Umbilical cord (tissue), 1 donor: ENCODE measurements at regions not wholly inside any gene's neighbourhood (a gene's known extent, or its start where the extent isn't known, plus 50 kb on each side); places are given as distances from the start of the nearest gene placed in this dataset.
"Not testable (repeated sequence)": the region's sequence is repeated elsewhere in the genome, so short reads cannot be mapped to it uniquely, and the experiment has no call there.

ENCODE experiments used
- DNase-seq: peaks from one replicate; pipeline ENCODE4 v3.0.0-alpha.2; 2015; ENCODE audit warnings: low spot score

GRCh38 chr5:85823462-85824426, 794.0 kb upstream of the COX7C start:
- DNase-seq = no peak

- DNase-seq = no peak
Observed at GRCh38 chr5:85838781-85839180, 779.0 kb upstream of the COX7C start.

- no peak for DNase-seq
Observed at GRCh38 chr5:85841653-85842052, 776.1 kb upstream of the COX7C start.

- no peak for DNase-seq
Observed at GRCh38 chr5:85843535-85843934, 774.2 kb upstream of the COX7C start.

GRCh38 chr5:85849411-85849810, 768.3 kb upstream of the COX7C start:
- DNase-seq = no peak

DNA sequence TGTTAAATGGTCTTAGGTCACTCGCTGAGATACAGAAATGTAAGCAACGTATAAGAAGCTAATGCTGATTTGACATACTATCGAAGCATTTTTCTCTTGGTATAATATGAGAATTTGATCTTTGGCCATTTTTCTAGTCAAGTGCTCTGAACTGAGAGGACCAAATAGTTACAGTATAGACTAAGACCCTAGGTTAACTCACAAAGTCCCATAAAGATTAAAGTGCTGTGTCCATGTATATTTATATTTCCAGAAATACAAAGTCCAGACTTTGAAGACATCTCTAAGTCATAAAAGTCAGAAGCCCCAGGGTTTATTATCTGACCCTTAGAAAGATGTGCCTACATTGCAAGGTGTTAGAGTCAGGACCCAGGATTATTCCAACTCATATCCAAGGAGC, 752.4 kb upstream of the COX7C start:
- no peak for DNase-seq

DNA sequence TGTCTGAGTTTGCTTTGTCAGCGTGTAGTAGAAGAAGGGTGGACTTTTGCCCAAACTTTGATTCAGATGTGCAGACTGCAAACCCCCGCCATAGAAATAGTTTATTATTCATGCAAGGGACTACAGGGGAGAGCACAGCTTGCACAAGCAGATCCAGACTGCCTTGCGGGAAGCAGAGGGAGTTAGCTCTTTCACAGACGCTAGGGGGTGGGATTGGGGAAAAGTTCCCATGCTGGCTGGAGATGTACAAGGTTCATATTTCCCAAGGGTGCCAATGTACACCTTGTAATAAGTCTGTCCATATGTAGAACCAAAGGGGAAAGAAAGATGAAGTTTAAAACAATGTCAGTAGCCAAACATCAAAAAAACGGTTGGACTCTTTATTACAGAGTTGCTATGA, 749.7 kb upstream of the COX7C start:
- no peak for DNase-seq

DNA sequence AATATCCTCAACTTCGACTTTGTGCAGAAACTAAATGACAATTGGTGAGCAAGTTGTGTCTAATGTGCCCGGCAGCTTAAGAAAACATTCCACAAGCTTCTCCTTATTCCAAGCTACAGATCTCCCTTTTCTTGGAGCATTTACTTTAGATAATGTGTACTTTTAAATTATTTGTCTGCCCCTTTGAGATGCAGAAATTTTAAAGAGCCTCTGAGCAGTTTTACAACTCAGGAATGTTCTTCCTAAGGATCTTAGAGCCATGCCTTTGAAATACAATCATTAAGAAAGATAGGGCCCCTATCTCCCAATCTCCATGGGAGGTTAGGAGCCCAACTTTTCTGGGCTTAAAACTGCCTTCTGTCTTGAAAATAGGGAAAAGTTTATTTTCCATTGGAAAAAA, 723.7 kb upstream of the COX7C start:
- DNase-seq = no peak

DNA sequence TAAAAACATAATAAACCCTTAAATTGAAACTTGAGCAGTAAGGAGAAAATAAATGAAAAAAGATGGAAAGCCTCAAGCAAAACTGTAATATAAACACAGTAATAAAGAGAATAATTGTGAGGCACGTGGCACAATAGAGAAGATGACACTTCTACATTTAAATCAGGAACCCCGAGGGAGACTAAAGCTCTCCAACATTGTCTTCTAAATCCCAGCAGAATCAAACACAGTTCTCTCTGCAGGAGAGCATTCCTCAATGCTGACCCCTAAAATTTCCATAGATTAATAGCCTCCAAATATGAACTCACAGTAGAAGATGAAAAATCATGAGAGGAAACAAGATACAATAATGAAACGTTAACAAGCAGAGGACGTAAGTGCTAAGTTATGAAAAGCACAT, 721.2 kb upstream of the COX7C start:
- no peak for DNase-seq

DNA sequence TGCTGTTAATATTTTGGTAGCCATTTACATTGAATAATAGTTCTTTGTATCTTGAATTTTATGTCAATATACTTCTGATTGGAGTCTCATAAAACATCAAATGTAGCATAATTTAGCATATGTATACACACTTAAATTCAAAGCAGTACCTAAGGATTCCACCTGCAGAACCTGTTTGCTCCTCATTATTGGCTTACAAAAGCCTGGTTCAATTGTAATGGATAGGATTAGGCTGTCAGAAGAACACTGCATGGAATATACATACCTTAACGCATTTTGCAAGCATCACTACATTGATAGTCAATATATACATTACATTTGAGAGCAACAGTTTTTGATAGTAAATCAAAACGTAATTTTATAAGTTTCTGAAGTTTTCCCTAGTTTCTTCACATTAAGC, 711.3 kb upstream of the COX7C start:
- DNase-seq = no peak

DNA sequence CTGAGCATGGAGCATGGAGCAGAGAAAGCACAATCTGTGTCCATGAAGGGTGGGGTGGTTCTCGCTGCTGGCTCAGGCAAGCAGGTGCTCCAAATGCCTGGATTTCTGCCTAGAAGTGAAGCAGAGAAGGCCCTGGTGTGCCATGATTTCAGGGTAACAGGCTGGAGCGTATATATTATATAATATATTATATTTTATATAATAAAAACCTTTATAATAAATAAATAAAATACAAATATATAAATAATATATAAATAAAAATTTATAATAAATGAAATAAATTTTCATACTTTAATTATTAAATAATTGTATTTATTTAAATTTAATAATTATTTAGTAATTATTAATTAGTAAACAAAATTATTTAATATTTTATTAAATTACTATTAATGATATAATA, 707.4 kb upstream of the COX7C start:
- no peak for DNase-seq

DNA sequence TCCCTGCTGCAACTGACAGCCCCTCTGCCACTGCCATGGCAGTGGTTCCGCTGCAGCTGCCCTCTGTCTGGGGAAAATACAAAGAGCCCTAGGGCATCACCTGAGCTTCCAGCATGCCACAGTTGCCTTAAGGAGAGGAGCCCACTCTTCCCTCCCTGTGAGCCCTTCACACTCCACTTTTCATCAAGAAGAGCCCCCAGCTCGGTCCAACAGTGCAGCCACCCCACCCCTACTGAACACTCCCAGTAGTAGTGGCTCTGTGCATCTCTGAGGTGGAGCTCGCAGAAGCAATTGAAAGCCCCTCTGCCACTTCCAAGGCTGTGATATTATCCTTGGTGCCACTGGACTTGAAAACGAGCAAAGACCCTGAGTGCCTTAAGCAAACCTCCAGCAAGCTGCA, 696.8 kb upstream of the COX7C start:
- no peak for DNase-seq

GRCh38 chr5:85921590-85921989, 696.2 kb upstream of the COX7C start:
- no peak for DNase-seq

DNA sequence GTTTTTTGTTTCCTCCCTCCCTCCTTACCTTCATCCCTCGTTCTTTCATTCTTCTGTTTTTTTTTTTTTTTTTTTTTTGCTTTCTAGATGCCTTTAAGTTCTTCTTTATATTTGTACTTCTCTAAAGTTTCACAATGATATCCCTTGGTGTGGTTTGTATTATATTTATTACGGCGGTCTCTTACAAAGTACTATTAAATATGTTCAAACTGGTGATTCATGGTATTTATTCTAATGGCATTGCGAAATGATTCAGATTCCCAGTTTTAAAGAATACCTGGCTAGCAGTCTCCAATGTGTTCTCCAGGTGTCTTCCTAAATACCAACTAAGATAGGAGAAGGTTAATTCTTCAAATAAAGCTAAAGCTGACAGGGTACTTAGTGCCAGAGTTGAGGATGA, 690.1 kb upstream of the COX7C start:
- no peak for DNase-seq

DNA sequence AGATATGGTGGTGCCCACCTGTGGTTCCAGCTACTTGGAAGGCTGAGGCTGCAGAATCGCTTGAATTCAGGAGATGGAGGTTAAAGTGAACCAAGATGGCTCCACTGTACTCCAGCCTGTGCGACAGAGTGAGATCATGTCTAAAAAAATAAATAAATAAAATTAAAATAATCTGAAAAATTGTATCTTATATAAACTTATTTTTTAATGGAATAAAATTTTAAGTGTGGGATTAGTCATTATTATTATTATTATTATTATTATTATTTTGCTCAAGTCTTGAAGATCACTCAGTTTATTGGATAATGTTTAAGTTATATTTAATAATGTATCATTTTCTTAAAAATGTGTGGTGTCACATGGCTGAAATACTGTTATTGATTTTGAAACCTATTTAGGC, 688.0 kb upstream of the COX7C start:
- DNase-seq = no peak

- no peak for DNase-seq
Observed at GRCh38 chr5:85931220-85931619, 686.5 kb upstream of the COX7C start.

DNA sequence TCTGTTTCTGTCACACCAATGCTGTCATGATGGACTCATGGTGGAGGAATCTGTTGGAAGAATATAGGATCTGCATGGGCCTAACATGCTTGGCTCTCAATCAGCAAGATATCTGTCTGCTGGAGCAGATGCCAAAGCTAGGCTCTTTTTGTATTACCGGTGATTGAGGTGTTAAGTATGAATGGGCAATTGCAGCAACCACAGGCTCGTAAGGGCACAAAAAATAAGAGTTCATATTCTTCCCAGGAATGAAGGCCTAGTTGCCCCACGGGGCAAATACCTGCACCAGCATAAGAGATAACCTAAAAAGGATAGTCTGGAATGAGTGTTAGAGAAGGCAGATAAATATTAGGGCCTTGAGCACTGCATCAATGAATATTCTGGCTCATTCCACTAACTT, 679.5 kb upstream of the COX7C start:
- DNase-seq = no peak

GRCh38 chr5:85951707-85952210, 666.0 kb upstream of the COX7C start:
- no peak for DNase-seq

- DNase-seq = no peak
Observed at GRCh38 chr5:85952680-85953079, 665.1 kb upstream of the COX7C start.

GRCh38 chr5:85967681-85968080, 650.1 kb upstream of the COX7C start:
- DNase-seq = no peak

DNA sequence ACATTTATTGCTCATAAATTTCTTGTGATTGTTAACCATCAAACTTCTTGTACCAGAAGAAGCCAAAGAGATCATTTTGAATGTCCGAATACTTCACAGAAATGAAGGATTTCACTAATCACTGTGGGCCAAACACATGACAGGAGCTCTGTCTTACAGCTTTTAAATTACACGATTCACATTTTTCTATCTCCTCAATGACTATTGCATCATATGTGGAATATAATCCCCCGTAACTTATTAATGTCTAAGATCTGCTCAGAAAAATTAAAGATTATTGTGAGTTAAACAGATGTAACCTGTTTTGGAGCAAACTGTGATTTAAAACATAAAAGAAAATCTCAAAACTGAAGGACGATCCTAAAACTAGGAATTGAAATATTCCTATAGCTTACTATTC, 645.2 kb upstream of the COX7C start:
- no peak for DNase-seq

GRCh38 chr5:85985167-85985566, 632.6 kb upstream of the COX7C start:
- DNase-seq = no peak

DNA sequence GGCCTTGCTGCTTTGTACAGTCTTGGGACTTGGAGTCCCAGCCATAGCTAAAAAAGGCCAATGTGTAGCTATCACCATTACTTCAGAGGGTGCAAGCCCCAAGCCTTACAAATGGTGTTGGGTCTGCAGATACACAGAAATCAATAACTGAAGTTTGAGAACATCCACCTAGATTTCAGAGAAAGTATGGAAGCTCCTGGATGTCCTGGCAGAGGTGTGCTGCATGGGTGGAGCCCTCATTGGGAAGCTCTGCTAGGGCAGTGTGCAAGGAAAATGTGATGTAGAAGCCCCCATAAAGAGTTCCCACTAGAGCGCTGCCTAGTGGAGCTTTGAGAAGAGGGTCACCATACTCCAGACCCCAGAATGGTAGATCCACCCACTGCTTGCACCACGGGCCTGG, 626.7 kb upstream of the COX7C start:
- no peak for DNase-seq

DNA sequence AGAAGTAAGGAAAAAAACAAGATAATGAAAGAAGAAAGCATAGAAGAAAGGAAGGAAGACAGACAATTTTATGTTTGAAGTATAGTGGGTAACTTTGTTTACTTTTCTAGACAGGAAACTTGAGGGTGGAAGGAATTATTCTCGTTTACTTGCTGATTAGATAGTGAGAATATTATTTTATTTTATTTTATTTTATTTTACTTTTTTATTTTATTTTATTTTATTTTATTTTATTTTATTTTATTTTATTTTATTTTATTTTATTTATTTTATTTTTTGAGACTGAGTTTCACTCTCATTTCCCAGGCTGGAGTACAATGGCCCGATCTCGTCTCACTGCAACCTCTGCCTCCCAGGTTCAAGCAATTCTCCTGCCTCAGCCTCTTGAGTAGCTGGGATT, 623.1 kb upstream of the COX7C start:
- DNase-seq = not testable (repeated sequence)
